Left ventricle myocardium inferior (tissue), 1 donor: ENCODE measurements at regions not wholly inside any gene's neighbourhood (a gene's known extent, or its start where the extent isn't known, plus 50 kb on each side); places are given as distances from the start of the nearest gene placed in this dataset.

Experiments
- DNase-seq: peaks from one replicate; pipeline ENCODE4 v3.0.0-alpha.2; 2020
- H3K27ac ChIP-seq: fragments of 200-600 bp; replicated peaks from 2 replicates; pipeline ENCODE4 v1.8.0; 2021
- H3K27me3 ChIP-seq: fragments of 200-600 bp; 2 replicates; pipeline ENCODE4 v1.8.0; 2021; ENCODE audit warnings: low read depth
- H3K36me3 ChIP-seq: fragments of 200-600 bp; 2 replicates; pipeline ENCODE4 v1.8.0; 2021
- H3K4me1 ChIP-seq: fragments of 200-600 bp; 2 replicates; pipeline ENCODE4 v1.8.0; 2021
- H3K4me3 ChIP-seq: fragments of 200-600 bp; 2 replicates; pipeline ENCODE4 v1.8.0; 2021; ENCODE audit warnings: mild to moderate bottlenecking, moderate library complexity
- H3K9me3 ChIP-seq: fragments of 200-600 bp; replicated peaks from 2 replicates; pipeline ENCODE4 v1.8.0; 2021
- intact Hi-C: fragments of 100-400 bp; cut with micrococcal nuclease; formaldehyde crosslinking; loops from one replicate; pipeline ENCODE4 v1.11.0; 2022
- TF ChIP-seq, protein P1 (sequence below): fragments of 200-600 bp; IDR thresholded peaks from 2 replicates; pipeline ENCODE4 v1.8.0; 2021; ENCODE audit warnings: antibody characterized with exemption, mild to moderate bottlenecking, borderline replicate concordance
- donor health status: DM: no; HTN: yes; CAD: no; lungs with severe emphysema.

DNA sequence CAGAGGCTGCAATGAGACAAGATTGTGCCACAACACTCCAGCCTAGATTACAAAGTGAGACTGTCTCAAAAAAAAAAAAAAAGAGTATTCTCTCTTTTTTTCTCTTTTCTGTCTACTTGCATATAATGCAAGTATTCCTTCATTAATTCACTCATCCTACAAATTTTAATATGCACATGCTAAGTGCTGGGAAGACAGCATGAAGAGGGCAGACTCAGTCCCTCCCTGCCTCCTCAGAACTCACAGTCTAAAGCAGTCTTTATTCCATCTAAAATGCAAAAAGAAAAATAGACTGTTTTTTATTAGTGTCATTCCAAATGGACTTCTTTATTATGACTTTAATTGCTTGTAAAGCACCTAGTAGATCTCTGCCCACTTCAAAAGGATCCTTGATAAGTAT is 85.6 kb downstream of the NKX6-1 start:
- Histone ChIP-seq H3K27me3 (peaks cover 5% of the 10 kb centered on the region), H3K27ac (no peak overlapping the region), H3K9me3 (no peaks in the 10 kb centered on the region), H3K4me1 (no peaks in the 10 kb centered on the region), H3K4me3 (no peak overlapping the region), H3K36me3 (no peaks in the 10 kb centered on the region)
- intact Hi-C loops: no loop called here
- TF ChIP-seq, protein P1, sequence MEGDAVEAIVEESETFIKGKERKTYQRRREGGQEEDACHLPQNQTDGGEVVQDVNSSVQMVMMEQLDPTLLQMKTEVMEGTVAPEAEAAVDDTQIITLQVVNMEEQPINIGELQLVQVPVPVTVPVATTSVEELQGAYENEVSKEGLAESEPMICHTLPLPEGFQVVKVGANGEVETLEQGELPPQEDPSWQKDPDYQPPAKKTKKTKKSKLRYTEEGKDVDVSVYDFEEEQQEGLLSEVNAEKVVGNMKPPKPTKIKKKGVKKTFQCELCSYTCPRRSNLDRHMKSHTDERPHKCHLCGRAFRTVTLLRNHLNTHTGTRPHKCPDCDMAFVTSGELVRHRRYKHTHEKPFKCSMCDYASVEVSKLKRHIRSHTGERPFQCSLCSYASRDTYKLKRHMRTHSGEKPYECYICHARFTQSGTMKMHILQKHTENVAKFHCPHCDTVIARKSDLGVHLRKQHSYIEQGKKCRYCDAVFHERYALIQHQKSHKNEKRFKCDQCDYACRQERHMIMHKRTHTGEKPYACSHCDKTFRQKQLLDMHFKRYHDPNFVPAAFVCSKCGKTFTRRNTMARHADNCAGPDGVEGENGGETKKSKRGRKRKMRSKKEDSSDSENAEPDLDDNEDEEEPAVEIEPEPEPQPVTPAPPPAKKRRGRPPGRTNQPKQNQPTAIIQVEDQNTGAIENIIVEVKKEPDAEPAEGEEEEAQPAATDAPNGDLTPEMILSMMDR: no peak
- DNase-seq: no peak

DNA sequence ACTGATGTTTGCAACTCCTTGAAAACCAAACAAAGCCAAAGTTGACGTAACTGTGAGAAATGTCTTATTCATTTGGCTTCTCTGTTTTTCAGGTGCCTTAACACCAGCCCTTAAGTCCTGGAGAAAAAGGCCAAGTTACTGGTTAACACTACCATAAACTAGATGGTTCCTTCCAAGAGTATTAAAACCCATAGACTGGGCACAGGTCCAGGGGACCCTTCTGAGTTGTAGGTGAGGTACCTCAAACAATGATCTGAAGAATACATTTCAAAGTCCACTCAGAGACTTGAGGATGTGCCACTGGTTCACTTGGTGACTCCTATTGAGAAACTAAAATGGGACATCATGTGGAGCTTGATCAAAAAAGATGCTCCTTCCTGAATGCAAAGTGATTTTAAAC is 87.0 kb downstream of the NKX6-1 start:
- no peak for DNase-seq
- peaks cover 5% of the 10 kb centered on the region for H3K27me3 ChIP-seq
- H3K27ac ChIP-seq: no peak overlapping the region
- TF ChIP-seq, protein P1: no peak
- no peaks in the 10 kb centered on the region for H3K9me3 ChIP-seq
- H3K4me3 ChIP-seq: no peak overlapping the region
- intact Hi-C loops: no loop called here
- H3K36me3 ChIP-seq: no peaks in the 10 kb centered on the region
- H3K4me1 ChIP-seq: no peaks in the 10 kb centered on the region

GRCh38 chr4:84407554-84408407 is 91.3 kb downstream of the NKX6-1 start:
- no peaks in the 10 kb centered on the region for H3K36me3 ChIP-seq
- DNase-seq: no peak
- no peaks in the 10 kb centered on the region for H3K4me1 ChIP-seq
- no peaks in the 10 kb centered on the region for H3K27me3 ChIP-seq
- H3K9me3 ChIP-seq: no peaks in the 10 kb centered on the region
- no peak overlapping the region for H3K4me3 ChIP-seq
- intact Hi-C loops: no loop called here
- no peak overlapping the region for H3K27ac ChIP-seq
- TF ChIP-seq, protein P1: no peak

- no peaks in the 10 kb centered on the region for H3K27me3 ChIP-seq
- TF ChIP-seq, protein P1: no peak
- no peak overlapping the region for H3K27ac ChIP-seq
- no peaks in the 10 kb centered on the region for H3K36me3 ChIP-seq
- no peaks in the 10 kb centered on the region for H3K4me1 ChIP-seq
- H3K9me3 ChIP-seq: no peaks in the 10 kb centered on the region
- no peak overlapping the region for H3K4me3 ChIP-seq
- intact Hi-C loops: no loop called here
- no peak for DNase-seq
Measured at GRCh38 chr4:84403656-84404055, 95.4 kb downstream of the NKX6-1 start.

DNA sequence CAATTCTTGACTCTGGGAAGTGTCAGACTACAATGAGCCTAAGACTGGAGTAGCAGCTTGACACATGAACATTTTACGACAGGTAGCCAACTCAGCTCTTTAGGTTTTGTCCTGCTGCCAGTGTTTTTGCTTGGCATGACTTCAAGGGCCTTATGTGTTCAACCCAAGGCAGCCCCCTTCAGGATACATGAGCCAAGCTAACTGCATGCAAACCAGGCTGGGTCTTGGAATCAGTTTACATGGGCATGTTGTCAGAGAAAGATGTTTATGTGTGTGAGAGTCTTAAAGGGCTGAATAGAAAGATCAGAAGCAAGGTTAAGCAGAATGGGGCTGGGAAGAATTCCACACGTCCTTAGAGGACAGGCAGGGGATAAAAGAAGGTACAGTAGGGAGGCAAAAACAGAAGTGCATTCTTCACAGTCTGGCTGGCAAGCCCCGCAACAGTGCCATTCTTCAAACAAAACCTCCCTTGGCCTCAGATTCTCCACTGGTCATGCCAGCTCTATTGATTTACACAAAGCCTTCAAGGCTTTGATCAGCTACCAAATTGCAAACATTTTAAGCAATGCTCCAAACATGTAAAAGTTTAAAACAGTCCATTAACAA is 97.3 kb downstream of the NKX6-1 start:
- Histone ChIP-seq H3K27me3 (no peaks in the 10 kb centered on the region), H3K9me3 (no peaks in the 10 kb centered on the region), H3K36me3 (no peaks in the 10 kb centered on the region), H3K4me1 (no peaks in the 10 kb centered on the region), H3K27ac (no peak overlapping the region), H3K4me3 (no peak overlapping the region)
- no peak for DNase-seq
- intact Hi-C loops: no loop called here
- TF ChIP-seq, protein P1: no peak
